Bronchial epithelial cell (primary cell): ENCODE measurements at regions not wholly inside any gene's neighbourhood (a gene's known extent, or its start where the extent isn't known, plus 50 kb on each side); places are given as distances from the start of the nearest gene placed in this dataset.

Experiments used
- DNase-seq: peaks from one replicate; pipeline ENCODE4 v3.0.0-alpha.2; 2010; ENCODE audit warnings: low read depth
- FAIRE-seq: peaks from 2 replicates; lab custom pipeline; 2011; peaks lifted over from hg19 to GRCh38; lab: Jason Lieb, UNC
- H3K27me3 ChIP-seq: 2 replicates; pipeline ENCODE4 v1.5.1; 2011; ENCODE audit warnings: low read length; ENCODE audit not compliant: control insufficient read depth, insufficient read depth
- H3K36me3 ChIP-seq: 2 replicates; pipeline ENCODE4 v1.5.1; 2011; ENCODE audit warnings: low read length; ENCODE audit not compliant: control insufficient read depth, insufficient read depth
- H3K4me3 ChIP-seq: 2 replicates; pipeline ENCODE4 v1.5.1; 2011; ENCODE audit warnings: mild to moderate bottlenecking, low read depth, low read length, control low read depth
- CTCF ChIP-seq: IDR thresholded peaks from 2 replicates; pipeline ENCODE4 v1.5.1; 2011; ENCODE audit warnings: mild to moderate bottlenecking, moderate library complexity, low read length, control low read depth, inconsistent platforms; ENCODE audit not compliant: insufficient read depth, severe bottlenecking

DNA sequence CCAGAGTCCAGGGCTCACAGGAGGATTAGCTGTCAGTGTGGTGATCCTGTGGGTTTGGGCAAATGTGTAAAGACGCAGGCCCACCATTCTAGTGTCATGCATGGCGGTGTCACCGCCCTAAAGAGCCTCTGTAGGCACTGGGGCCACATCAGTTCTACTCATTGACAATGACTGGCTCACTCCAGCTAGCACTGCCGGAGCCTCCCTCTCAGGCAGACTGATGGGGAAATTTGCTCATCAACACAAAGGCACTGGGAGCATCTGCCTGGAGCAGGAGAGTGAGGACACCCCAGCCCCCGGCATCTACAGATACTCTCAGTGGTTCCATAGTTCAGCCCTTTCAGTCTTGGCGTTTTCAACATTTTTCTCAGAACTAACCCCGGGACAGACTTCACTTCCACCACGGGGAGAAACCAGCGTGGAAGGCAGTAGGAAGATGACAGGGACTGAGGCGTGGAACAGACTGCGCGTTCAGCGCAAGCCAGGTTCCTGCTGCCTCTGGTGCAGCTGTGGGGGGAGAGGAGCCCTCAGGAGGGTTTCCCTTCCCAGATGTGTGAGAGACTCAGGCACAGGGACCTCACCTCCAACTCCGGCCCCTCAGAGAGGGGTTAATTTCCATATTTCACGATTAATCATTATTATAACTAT is 256.6 kb downstream of the RBFOX3 start:
- no peak for FAIRE-seq
- Histone ChIP-seq H3K4me3 (no peak overlapping the region), H3K36me3 (no peaks in the 10 kb centered on the region), H3K27me3 (no peaks in the 10 kb centered on the region)
- no peak for TF ChIP-seq CTCF
- no peak for DNase-seq

GRCh38 chr17:79353548-79353947 is 257.3 kb downstream of the RBFOX3 start:
- H3K4me3 ChIP-seq: no peak overlapping the region
- H3K36me3 ChIP-seq: no peaks in the 10 kb centered on the region
- DNase-seq: no peak
- no peaks in the 10 kb centered on the region for H3K27me3 ChIP-seq
- no peak for FAIRE-seq
- TF ChIP-seq CTCF: no peak

- H3K4me3 ChIP-seq: no peak overlapping the region
- FAIRE-seq (no peak), DNase-seq (no peak)
- no peak for TF ChIP-seq CTCF
- H3K27me3 ChIP-seq: no peaks in the 10 kb centered on the region
- H3K36me3 ChIP-seq: no peaks in the 10 kb centered on the region
Observed at GRCh38 chr17:79353016-79353415, 257.8 kb downstream of the RBFOX3 start.

DNA sequence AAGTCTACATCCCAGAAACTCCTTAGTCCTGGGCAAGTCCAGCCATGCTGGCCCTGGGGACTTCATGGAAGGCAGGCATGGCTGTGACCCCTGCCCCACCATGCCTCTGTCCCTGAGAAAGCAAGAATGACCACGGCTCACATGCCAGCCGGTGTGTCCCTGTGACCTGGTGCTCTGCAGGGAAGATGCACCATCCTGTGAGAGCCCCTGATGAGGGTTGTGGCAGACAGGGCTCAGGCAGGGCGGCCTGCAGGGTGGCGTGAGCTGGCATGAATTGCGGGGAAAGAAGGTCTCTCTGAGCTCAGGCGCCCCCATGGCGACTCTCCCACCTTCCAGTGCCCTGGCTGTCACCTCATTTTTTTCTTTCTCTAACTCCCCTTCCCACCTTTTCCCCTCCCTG is 260.3 kb downstream of the RBFOX3 start:
- DNase-seq (no peak), FAIRE-seq (no peak)
- no peak for TF ChIP-seq CTCF
- no peaks in the 10 kb centered on the region for H3K27me3 ChIP-seq
- no peak overlapping the region for H3K4me3 ChIP-seq
- no peaks in the 10 kb centered on the region for H3K36me3 ChIP-seq

DNA sequence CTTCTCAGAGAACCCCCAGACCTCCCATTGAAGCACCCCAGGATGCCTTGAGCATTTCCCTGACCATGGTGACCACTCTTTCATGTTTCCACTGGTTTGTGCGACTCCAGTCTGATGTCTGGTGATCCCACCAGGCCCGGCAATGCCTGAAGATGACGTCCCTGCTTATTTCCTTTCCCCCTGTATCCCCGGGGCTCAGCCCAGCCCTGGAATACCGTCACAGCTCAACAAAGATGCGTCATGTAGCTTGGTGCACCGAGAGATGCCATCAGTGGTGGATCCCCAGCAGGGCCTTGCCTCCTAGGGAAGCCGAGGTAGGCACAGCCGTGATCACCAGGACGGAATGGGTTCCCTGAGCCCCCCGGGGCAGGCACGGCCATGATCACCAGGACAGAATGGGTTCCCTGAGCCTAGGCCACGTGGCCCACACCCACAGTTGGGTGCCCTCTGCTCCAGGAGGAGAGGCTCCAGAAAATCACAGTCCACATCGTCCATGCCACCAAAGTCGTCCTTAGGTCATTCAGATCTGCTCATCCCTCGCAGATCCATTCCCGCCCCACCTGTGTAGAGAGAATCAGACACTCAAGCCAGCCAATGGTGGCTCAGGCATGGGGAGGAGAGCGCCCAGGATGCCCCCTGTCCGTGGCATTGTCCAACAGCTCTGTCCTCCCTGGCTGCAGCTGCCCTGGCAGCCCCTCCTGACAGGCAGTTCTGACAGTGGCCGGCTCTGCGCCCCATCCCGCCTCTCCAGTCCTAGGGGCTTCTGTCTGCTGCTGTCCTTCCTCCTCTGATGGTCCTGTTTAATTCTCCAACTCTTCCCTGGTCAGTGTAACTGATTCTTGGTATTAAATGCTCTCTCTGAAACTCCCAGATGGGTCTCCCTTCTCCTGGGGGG is 261.1 kb downstream of the RBFOX3 start:
- no peak for TF ChIP-seq CTCF
- DNase-seq (no peak), FAIRE-seq (no peak)
- Histone ChIP-seq H3K4me3 (no peak overlapping the region), H3K27me3 (no peaks in the 10 kb centered on the region), H3K36me3 (no peaks in the 10 kb centered on the region)
